ENCODE measurements at regions not wholly inside any gene's neighbourhood (a gene's known extent, or its start where the extent isn't known, plus 50 kb on each side); places are given as distances from the start of the nearest gene placed in this dataset.

- H3K27me3 Mint-ChIP-seq (ENCODE audit: insufficient read depth, low read depth, poor library complexity) = no peaks in the 10 kb centered on the region
- Histone ChIP-seq H3K27me3 (ENCODE audit: insufficient read depth) (no peaks in the 10 kb centered on the region), H3K9me2 (ENCODE audit: insufficient read depth) (0 out of 2 replicates have a peak, but pooled peaks cover 6% of the 10 kb centered on the region), H3F3A (replicated peaks; ENCODE audit: low read depth) (no peaks in the 10 kb centered on the region), H2AFZ (no peak overlapping the region), H4K20me1 (replicated peaks; ENCODE audit: insufficient read depth) (no peaks in the 10 kb centered on the region), H3K4me2 (no peak overlapping the region), H3K27ac (ENCODE audit: low read depth) (no peak overlapping the region), H3K79me2 (replicated peaks; ENCODE audit: insufficient read depth) (no peaks in the 10 kb centered on the region), H3K4me1 (ENCODE audit: insufficient read depth) (no peaks in the 10 kb centered on the region), H3K36me3 (ENCODE audit: insufficient read depth) (no peaks in the 10 kb centered on the region), H3K4me3 (no peak overlapping the region)
- no peak overlapping the region for H3K4me3 Mint-ChIP-seq
- no peaks in the 10 kb centered on the region for H3K4me1 Mint-ChIP-seq
- DNase-seq (ENCODE audit: low spot score) (no peak), ATAC-seq (no peak)
- no peaks in the 10 kb centered on the region for H3K9me3 Mint-ChIP-seq
- H3K36me3 Mint-ChIP-seq (ENCODE audit: low read depth) = no peaks in the 10 kb centered on the region
- TF ChIP-seq EZH2 (IDR thresholded peaks at IDR 0.05; ENCODE audit: low read depth, unreplicated experiment) = no peak
- no peak for TF ChIP-seq REST (IDR thresholded peaks at IDR 0.05; ENCODE audit: unreplicated experiment)
- TF ChIP-seq ZNF114 (CRISPR knock-in tag; IDR thresholded peaks at IDR 0.05) = no peak
- no peak for TF ChIP-seq JUNB (IDR thresholded peaks at IDR 0.05; ENCODE audit: unreplicated experiment)
- TF ChIP-seq STAT1 (IDR thresholded peaks at IDR 0.05; ENCODE audit: unreplicated experiment) = no peak
- TF ChIP-seq EZH2phosphoT487 (IDR thresholded peaks at IDR 0.05; ENCODE audit: unreplicated experiment) = no peak
- TF ChIP-seq POLR2AphosphoS5 (IDR thresholded peaks at IDR 0.05; ENCODE audit: low read depth) = no peak
- TF ChIP-seq CREB1 (CRISPR knock-in tag; IDR thresholded peaks at IDR 0.05; ENCODE audit: low read depth) = no peak
- TF ChIP-seq NANOG (IDR thresholded peaks at IDR 0.05; ENCODE audit: borderline replicate concordance) = no peak
- TF ChIP-seq, protein P1, sequence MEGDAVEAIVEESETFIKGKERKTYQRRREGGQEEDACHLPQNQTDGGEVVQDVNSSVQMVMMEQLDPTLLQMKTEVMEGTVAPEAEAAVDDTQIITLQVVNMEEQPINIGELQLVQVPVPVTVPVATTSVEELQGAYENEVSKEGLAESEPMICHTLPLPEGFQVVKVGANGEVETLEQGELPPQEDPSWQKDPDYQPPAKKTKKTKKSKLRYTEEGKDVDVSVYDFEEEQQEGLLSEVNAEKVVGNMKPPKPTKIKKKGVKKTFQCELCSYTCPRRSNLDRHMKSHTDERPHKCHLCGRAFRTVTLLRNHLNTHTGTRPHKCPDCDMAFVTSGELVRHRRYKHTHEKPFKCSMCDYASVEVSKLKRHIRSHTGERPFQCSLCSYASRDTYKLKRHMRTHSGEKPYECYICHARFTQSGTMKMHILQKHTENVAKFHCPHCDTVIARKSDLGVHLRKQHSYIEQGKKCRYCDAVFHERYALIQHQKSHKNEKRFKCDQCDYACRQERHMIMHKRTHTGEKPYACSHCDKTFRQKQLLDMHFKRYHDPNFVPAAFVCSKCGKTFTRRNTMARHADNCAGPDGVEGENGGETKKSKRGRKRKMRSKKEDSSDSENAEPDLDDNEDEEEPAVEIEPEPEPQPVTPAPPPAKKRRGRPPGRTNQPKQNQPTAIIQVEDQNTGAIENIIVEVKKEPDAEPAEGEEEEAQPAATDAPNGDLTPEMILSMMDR (conservative IDR thresholded peaks at IDR 0.05; ENCODE audit: low read depth in 2 of 2) = no peak
- TF ChIP-seq, protein P2, sequence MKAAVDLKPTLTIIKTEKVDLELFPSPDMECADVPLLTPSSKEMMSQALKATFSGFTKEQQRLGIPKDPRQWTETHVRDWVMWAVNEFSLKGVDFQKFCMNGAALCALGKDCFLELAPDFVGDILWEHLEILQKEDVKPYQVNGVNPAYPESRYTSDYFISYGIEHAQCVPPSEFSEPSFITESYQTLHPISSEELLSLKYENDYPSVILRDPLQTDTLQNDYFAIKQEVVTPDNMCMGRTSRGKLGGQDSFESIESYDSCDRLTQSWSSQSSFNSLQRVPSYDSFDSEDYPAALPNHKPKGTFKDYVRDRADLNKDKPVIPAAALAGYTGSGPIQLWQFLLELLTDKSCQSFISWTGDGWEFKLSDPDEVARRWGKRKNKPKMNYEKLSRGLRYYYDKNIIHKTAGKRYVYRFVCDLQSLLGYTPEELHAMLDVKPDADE (IDR thresholded peaks at IDR 0.05) = no peak
- TF ChIP-seq, protein P3, sequence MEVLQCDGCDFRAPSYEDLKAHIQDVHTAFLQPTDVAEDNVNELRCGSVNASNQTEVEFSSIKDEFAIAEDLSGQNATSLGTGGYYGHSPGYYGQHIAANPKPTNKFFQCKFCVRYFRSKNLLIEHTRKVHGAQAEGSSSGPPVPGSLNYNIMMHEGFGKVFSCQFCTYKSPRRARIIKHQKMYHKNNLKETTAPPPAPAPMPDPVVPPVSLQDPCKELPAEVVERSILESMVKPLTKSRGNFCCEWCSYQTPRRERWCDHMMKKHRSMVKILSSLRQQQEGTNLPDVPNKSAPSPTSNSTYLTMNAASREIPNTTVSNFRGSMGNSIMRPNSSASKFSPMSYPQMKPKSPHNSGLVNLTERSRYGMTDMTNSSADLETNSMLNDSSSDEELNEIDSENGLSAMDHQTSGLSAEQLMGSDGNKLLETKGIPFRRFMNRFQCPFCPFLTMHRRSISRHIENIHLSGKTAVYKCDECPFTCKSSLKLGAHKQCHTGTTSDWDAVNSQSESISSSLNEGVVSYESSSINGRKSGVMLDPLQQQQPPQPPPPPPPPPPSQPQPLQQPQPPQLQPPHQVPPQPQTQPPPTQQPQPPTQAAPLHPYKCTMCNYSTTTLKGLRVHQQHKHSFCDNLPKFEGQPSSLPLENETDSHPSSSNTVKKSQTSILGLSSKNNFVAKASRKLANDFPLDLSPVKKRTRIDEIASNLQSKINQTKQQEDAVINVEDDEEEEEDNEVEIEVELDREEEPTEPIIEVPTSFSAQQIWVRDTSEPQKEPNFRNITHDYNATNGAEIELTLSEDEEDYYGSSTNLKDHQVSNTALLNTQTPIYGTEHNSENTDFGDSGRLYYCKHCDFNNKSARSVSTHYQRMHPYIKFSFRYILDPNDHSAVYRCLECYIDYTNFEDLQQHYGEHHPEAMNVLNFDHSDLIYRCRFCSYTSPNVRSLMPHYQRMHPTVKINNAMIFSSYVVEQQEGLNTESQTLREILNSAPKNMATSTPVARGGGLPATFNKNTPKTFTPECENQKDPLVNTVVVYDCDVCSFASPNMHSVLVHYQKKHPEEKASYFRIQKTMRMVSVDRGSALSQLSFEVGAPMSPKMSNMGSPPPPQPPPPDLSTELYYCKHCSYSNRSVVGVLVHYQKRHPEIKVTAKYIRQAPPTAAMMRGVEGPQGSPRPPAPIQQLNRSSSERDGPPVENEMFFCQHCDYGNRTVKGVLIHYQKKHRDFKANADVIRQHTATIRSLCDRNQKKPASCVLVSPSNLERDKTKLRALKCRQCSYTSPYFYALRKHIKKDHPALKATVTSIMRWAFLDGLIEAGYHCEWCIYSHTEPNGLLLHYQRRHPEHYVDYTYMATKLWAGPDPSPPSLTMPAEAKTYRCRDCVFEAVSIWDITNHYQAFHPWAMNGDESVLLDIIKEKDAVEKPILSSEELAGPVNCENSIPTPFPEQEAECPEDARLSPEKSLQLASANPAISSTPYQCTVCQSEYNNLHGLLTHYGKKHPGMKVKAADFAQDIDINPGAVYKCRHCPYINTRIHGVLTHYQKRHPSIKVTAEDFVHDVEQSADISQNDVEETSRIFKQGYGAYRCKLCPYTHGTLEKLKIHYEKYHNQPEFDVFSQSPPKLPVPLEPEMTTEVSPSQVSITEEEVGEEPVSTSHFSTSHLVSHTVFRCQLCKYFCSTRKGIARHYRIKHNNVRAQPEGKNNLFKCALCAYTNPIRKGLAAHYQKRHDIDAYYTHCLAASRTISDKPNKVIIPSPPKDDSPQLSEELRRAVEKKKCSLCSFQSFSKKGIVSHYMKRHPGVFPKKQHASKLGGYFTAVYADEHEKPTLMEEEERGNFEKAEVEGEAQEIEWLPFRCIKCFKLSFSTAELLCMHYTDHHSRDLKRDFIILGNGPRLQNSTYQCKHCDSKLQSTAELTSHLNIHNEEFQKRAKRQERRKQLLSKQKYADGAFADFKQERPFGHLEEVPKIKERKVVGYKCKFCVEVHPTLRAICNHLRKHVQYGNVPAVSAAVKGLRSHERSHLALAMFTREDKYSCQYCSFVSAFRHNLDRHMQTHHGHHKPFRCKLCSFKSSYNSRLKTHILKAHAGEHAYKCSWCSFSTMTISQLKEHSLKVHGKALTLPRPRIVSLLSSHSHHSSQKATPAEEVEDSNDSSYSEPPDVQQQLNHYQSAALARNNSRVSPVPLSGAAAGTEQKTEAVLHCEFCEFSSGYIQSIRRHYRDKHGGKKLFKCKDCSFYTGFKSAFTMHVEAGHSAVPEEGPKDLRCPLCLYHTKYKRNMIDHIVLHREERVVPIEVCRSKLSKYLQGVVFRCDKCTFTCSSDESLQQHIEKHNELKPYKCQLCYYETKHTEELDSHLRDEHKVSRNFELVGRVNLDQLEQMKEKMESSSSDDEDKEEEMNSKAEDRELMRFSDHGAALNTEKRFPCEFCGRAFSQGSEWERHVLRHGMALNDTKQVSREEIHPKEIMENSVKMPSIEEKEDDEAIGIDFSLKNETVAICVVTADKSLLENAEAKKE (CRISPR knock-in tag; IDR thresholded peaks at IDR 0.05) = no peak
- TF ChIP-seq ZNF331 (CRISPR knock-in tag; IDR thresholded peaks at IDR 0.05; ENCODE audit: low read depth) = no peak
- H3K27ac Mint-ChIP-seq = no peak overlapping the region
Measured at GRCh38 chr17:71313866-71314265, 807.0 kb upstream of the SOX9 start.

Data from GM23338 (cell line).